SHP77 treated with DMSO at 0.1 percent for 48 hours (cell line): ENCODE measurements at regions not wholly inside any gene's neighbourhood (a gene's known extent, or its start where the extent isn't known, plus 50 kb on each side); places are given as distances from the start of the nearest gene placed in this dataset.
"Not testable (repeated sequence)": the region's sequence is repeated elsewhere in the genome, so short reads cannot be mapped to it uniquely, and the experiment has no call there.

Experiments
- DNase-seq: peaks from one replicate; lab custom pipeline; 2025; lab: John Stamatoyannopoulos, UW

- DNase-seq, result no peak
These were observed 62.3 kb upstream of the PAGE3 start for GRCh38 chrX:55326985-55327384.

DNA sequence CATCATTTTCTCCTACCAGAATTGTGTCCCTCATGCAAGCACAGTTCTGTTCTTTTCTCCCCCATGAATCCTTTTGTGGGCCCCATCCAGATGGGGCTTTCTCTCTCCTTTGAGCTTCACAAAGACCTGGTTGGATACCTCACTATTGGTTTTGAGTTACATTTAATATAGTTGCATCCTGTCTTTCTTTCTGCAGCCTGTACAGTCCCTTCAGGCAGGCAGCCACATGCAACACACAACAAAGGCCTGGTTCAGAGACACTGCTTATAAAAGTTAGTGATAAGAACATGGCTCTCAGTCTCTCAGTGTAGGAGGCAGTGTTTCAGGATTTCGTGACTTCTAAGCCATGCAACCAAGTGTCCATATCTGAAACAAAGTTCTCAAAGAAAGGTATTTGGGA, 70.6 kb upstream of the PAGE3 start:
- no peak for DNase-seq

- DNase-seq, result no peak
These were observed 71.5 kb upstream of the PAGE3 start for GRCh38 chrX:55336176-55336575.

GRCh38 chrX:55340896-55341433, 76.2 kb upstream of the PAGE3 start:
- no peak for DNase-seq

DNA sequence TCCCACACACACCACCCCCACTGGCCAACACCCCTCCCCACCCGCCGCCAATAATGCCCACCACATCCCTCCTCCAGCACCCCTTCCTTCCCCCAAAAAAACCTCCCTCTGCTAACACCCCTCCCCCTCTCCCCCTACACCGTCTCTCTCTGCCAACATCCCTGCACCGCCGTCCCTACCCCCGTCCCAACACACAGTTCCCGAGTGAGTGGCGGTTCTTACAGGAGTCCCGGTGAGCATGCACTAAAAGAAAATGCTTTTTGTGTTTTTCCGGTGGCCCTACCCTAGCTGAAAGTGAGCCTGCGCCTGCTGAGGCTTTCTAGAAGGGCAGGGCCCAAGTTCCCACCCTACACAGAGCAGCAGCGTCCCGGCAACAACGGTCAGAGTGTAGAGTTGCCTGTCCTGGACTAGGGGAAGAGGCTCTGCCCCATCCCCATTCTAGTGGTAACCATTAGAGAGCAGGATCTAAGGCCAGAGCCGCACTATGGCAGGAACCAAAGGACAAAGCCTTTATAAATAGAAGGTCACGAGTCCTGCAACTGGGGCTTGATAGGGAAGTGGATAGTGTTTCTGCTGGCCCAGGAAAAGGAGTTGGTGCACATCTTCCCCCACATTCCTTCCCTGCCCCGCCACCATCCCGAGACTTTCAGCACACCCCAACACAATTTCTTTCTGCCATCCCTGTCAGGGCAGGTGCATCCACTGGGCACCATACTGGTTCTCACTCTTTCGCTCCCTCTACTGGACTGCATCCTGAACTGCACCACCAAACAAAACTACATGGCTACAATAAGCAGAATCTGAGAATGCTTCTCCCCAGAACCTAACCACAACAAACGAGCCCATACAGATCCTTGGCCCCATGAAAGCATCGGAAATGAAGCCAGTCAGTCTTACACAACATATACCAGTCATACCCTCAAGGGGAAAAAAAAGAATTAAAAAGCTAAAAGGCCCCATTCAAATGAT, 78.1 kb upstream of the PAGE3 start:
- peak; percentile 40 for DNase-seq

DNA sequence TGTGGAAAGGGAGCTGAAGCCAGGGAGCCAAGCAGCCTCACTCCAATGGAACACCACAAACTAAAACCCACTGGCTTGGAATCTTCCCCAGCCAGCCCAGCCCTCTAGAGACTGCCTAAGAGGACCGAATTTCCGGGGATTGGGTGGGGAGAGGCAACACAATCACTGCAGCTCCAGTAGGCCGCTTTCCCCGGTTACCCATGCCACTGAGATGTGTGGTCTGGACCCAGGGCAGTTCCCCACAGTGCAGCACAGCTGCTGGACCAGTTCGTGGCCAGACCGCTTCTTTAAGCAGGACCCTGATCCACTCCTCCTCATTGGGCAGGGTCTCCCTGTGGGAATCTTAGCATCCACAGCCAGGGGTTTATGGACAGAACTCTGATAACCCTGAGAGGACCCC, 91.9 kb upstream of the PAGE3 start:
- DNase-seq, result no peak

DNA sequence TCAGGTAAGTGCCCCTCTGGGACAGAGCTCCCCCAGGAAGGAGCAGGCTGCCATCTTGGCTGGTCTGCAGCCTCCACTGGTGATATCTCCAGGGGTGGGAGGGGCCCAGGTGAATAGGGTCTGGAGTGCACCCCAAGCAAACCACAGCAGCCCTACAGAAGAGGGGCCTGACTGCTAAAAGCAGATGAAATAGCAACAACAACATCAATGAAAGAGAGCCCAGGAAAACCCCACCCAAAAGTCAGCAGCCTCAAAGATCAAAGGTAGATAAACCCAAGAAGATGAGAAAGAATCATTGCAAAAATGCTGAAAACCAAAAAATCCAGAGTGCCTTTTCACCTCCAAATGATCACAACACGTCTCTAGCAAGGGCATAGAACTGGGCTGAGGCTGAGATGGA, 92.5 kb upstream of the PAGE3 start:
- no peak for DNase-seq

DNA sequence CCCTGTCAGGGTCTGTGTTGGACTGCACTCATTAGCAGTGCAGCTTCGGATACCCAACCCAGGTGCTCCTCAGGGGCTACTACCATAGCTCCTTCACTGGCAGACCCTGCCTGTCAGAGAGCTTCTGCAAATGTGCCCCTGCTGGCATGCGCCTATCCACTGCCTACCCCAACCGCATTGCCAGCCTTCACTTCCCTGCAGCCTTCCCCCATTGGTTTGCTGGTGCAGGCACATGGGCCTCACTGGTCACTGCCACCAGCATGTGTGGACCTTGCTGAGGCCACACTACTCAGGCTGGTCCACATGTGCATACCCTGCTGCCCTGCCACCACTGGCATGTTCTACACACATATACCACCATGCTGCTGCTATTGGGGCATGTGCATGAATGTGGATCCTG, 72.5 kb upstream of the MAGEH1 start:
- DNase-seq, result no peak

GRCh38 chrX:55389376-55389775, 62.6 kb upstream of the MAGEH1 start:
- DNase-seq, result no peak

DNA sequence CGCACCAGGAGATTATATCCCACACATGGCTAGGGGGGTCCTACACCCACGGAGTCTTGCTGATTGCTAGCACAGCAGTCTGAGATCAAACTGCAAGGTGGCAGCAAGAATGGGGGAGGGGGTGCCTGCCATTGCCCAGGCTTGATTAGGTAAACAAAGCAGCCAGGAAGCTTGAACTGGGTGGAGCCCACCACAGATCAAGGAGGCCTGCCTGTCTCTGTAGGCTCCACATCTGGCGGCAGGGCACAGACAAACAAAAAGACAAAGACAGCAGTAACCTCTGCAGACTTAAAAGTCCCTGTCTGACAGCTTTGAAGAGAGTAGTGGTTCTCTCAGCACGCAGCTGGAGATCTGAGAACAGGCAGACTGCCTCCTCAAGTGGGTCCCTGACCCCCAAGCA, 55.1 kb upstream of the MAGEH1 start:
- DNase-seq, result not testable (repeated sequence)
